ENCODE measurements at regions not wholly inside any gene's neighbourhood (a gene's known extent, or its start where the extent isn't known, plus 50 kb on each side); places are given as distances from the start of the nearest gene placed in this dataset.
"Not testable (repeated sequence)": the region's sequence is repeated elsewhere in the genome, so short reads cannot be mapped to it uniquely, and the experiment has no call there.

GRCh38 chr20:53655625-53656292 is 62.1 kb upstream of the ZNF217 start:
- H3K27me3 ChIP-seq (ENCODE audit: control insufficient read depth, low read length): no peaks in the 10 kb centered on the region
- no peaks in the 10 kb centered on the region for H3K9me3 ChIP-seq (ENCODE audit: control insufficient read depth, insufficient read depth, low read length)
- peaks cover 50% of the 10 kb centered on the region for H3F3A ChIP-seq (ENCODE audit: control insufficient read depth, insufficient read depth)
- peaks cover 87% of the 10 kb centered on the region for H3K4me1 ChIP-seq (ENCODE audit: control insufficient read depth, low read length)
- peak overlapping the region; percentile 96 for H3K4me2 ChIP-seq (ENCODE audit: low read length)
- TF ChIP-seq EZH2phosphoT487 (IDR thresholded peaks at IDR 0.05; ENCODE audit: borderline replicate concordance, low read length): no peak
- TF ChIP-seq, protein P1, sequence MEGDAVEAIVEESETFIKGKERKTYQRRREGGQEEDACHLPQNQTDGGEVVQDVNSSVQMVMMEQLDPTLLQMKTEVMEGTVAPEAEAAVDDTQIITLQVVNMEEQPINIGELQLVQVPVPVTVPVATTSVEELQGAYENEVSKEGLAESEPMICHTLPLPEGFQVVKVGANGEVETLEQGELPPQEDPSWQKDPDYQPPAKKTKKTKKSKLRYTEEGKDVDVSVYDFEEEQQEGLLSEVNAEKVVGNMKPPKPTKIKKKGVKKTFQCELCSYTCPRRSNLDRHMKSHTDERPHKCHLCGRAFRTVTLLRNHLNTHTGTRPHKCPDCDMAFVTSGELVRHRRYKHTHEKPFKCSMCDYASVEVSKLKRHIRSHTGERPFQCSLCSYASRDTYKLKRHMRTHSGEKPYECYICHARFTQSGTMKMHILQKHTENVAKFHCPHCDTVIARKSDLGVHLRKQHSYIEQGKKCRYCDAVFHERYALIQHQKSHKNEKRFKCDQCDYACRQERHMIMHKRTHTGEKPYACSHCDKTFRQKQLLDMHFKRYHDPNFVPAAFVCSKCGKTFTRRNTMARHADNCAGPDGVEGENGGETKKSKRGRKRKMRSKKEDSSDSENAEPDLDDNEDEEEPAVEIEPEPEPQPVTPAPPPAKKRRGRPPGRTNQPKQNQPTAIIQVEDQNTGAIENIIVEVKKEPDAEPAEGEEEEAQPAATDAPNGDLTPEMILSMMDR (IDR thresholded peaks at IDR 0.05; ENCODE audit: low read depth, low read length, poor library complexity, severe bottlenecking): no peak
- H3K79me2 ChIP-seq (ENCODE audit: control insufficient read depth, low read length): no peaks in the 10 kb centered on the region; the same call in 1 of the 2 replicates
- H3K27ac ChIP-seq (ENCODE audit: low read depth, low read length): peak overlapping the region; percentile 90
- H3K36me3 ChIP-seq (ENCODE audit: control insufficient read depth, low read length): no peaks in the 10 kb centered on the region
- H4K20me1 ChIP-seq (ENCODE audit: control insufficient read depth, insufficient read depth, low read depth, low read length): no peaks in the 10 kb centered on the region
- H3K4me3 ChIP-seq (ENCODE audit: low read length): peak overlapping the region; percentile 63
- H3K9me2 ChIP-seq (replicated peaks; ENCODE audit: control insufficient read depth, low read length): no peaks in the 10 kb centered on the region

DNA sequence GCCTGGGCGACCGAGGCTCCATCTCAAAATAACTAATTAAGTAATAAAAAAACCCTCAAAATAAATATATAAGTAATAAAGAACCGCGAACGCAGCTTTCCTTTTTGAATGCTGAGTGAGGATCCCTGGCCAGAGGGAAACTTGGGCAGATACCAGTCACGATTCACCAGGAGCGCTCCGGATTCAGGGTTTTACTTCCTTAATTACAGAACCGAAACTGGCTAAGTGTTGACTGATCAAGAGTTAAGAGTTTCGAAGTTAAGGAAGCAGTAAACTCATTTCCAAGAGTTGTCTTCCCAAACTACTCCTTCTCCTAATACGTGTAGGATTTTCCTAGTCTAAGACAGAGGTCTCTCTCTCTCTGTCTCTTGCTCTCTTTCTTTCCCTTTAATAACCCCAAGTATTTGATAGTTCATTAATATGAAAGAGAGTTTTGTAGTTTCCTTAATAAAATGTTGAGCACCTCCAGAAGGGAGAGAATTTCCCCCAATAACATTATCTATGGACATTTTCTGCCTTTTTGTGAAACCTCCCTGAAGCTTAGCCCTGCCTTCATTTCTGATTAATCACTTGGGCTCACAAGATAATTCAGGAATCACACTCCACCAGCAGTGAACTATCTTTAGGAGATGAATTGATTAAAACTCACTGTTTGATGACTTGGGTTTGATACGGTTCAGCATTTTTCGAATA is 61.4 kb upstream of the ZNF217 start:
- Histone ChIP-seq H3K79me2 (ENCODE audit: control insufficient read depth, low read length) (no peaks in the 10 kb centered on the region; the same call in 1 of the 2 replicates), H3K9me3 (ENCODE audit: control insufficient read depth, insufficient read depth, low read length) (no peaks in the 10 kb centered on the region), H3K36me3 (ENCODE audit: control insufficient read depth, low read length) (no peaks in the 10 kb centered on the region), H3K4me2 (ENCODE audit: low read length) (peak overlapping the region; percentile 96), H3K4me1 (ENCODE audit: control insufficient read depth, low read length) (peaks cover 81% of the 10 kb centered on the region), H3K27ac (ENCODE audit: low read depth, low read length) (peak overlapping the region; percentile 90), H3K27me3 (ENCODE audit: control insufficient read depth, low read length) (no peaks in the 10 kb centered on the region), H3K9me2 (replicated peaks; ENCODE audit: control insufficient read depth, low read length) (no peaks in the 10 kb centered on the region), H4K20me1 (ENCODE audit: control insufficient read depth, insufficient read depth, low read depth, low read length) (no peaks in the 10 kb centered on the region), H3F3A (ENCODE audit: control insufficient read depth, insufficient read depth) (peaks cover 52% of the 10 kb centered on the region), H3K4me3 (ENCODE audit: low read length) (peak overlapping the region; percentile 63)
- TF ChIP-seq EZH2phosphoT487 (IDR thresholded peaks at IDR 0.05; ENCODE audit: borderline replicate concordance, low read length): no peak
- TF ChIP-seq, protein P1 (IDR thresholded peaks at IDR 0.05; ENCODE audit: low read depth, low read length, poor library complexity, severe bottlenecking): no peak

DNA sequence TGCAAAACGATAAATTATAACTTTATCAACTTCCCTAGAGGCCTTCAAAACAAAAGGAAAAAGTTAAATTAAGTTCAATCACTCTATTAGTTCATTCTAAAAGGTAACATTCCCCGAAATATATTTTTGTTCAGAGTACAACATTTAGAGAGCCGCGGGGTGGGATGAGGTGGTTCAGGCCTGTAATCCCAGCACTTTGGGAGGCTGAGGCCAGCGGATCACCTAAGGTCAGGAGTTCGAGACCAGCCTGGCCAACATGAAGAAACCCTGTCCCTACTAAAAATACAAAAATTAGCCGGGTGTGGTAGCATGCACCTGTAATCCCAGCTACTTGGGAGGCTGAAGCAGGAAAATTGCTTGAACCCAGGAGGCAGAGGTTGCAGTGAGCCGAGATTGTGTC is 60.9 kb upstream of the ZNF217 start:
- H3K36me3 ChIP-seq (ENCODE audit: control insufficient read depth, low read length); H3K27me3 ChIP-seq (ENCODE audit: control insufficient read depth, low read length); H3K9me3 ChIP-seq (ENCODE audit: control insufficient read depth, insufficient read depth, low read length); H3K9me2 ChIP-seq (replicated peaks; ENCODE audit: control insufficient read depth, low read length); H4K20me1 ChIP-seq (ENCODE audit: control insufficient read depth, insufficient read depth, low read depth, low read length); H3K79me2 ChIP-seq (ENCODE audit: control insufficient read depth, low read length): not testable (repeated sequence)
- peak overlapping the region; percentile 90 for H3K27ac ChIP-seq (ENCODE audit: low read depth, low read length)
- H3K4me2 ChIP-seq (ENCODE audit: low read length): peak overlapping the region; percentile 96
- H3K4me1 ChIP-seq (ENCODE audit: control insufficient read depth, low read length): peaks cover 75% of the 10 kb centered on the region
- H3K4me3 ChIP-seq (ENCODE audit: low read length): peak overlapping the region; percentile 63
- H3F3A ChIP-seq (ENCODE audit: control insufficient read depth, insufficient read depth): peaks cover 53% of the 10 kb centered on the region

All from DOHH2 (cell line).